ENCODE measurements at regions not wholly inside any gene's neighbourhood (a gene's known extent, or its start where the extent isn't known, plus 50 kb on each side); places are given as distances from the start of the nearest gene placed in this dataset.

DNA sequence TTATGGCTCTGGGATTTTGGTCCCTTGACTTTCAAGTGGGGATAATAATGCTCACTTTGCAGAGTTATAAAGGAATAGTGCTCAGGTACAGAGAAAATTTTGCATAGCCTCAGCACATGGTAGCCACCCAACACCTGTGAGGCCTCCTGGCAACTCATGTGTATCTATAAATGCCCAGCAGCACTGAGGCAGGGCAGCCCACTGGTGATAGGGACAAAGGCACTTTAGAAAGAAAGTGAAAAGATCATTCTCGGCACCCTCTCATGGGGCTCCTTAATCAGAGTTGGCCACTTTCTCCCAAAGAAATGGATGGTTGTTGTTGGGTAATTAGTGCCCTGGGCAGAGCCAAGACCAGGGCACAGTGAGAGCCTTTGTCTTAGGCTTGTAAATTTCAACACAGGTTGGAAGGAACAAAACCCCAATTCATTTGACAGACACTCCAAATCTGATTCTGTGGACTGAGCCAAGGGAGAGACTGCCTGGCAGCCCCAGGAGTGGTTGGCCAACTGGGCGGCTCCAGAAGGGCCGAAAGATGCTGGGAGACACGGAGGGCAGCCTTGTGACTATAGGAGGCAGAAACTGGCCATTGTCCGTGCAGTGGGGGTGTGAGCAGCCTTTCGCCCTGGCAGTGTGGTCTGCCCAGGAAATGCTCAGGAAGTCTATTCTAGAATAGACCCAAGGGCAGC is 213.2 kb upstream of the RGMA start:
- Mint-ChIP-seq H3K27me3 (ENCODE audit: low read depth, poor library complexity) (peaks cover 4% of the 10 kb centered on the region), H3K36me3 (ENCODE audit: low read depth) (no peaks in the 10 kb centered on the region), H3K4me3 (no peak overlapping the region), H3K27ac (no peak overlapping the region), H3K9me3 (no peaks in the 10 kb centered on the region), H3K4me1 (no peaks in the 10 kb centered on the region)
- DNase-seq: no peak
- TF ChIP-seq, protein P1, sequence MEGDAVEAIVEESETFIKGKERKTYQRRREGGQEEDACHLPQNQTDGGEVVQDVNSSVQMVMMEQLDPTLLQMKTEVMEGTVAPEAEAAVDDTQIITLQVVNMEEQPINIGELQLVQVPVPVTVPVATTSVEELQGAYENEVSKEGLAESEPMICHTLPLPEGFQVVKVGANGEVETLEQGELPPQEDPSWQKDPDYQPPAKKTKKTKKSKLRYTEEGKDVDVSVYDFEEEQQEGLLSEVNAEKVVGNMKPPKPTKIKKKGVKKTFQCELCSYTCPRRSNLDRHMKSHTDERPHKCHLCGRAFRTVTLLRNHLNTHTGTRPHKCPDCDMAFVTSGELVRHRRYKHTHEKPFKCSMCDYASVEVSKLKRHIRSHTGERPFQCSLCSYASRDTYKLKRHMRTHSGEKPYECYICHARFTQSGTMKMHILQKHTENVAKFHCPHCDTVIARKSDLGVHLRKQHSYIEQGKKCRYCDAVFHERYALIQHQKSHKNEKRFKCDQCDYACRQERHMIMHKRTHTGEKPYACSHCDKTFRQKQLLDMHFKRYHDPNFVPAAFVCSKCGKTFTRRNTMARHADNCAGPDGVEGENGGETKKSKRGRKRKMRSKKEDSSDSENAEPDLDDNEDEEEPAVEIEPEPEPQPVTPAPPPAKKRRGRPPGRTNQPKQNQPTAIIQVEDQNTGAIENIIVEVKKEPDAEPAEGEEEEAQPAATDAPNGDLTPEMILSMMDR (IDR thresholded peaks at IDR 0.05): no peak

DNA sequence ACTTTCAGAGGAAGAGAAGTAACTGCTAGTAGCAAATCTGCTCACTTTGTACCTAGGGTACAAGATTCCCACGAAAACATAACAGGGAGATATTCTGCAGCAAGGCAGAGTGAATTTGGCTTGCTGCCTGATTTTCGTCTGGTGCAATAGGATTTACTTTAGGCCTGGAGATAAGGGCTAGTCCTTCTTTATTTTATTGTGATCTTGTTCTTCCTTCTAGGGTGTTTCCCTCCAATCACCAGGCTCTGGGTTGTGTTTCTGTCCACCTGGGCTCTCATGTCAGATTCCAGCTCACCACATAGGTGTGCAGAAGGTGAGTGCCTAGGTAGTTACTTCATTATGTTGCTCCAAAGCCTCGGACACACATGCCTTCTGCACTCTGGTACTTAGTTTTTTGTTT is 211.8 kb upstream of the RGMA start:
- TF ChIP-seq, protein P1 (IDR thresholded peaks at IDR 0.05): no peak
- Mint-ChIP-seq H3K9me3 (no peaks in the 10 kb centered on the region), H3K36me3 (ENCODE audit: low read depth) (no peaks in the 10 kb centered on the region), H3K4me1 (no peaks in the 10 kb centered on the region), H3K27ac (no peak overlapping the region), H3K4me3 (no peak overlapping the region), H3K27me3 (ENCODE audit: low read depth, poor library complexity) (peaks cover 4% of the 10 kb centered on the region)
- DNase-seq: no peak

DNA sequence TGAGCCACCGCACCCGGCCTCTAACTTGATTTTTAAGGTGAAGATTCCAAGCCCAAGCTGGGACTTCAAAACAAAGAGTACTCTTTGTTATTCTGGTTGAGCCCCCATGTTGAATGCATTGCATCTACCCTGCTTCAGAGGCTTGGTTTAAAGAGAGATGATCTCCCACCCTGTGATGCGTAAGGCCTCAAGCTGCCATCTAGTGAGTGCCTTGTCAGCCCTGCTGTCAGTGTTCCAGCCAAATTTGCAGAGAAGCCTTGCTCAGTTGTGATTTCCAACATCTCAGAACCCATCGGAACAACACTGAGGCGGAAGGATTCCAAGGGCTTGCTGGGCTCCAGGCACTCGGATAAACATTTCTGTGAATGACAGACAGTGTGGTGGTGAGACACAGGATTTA is 210.7 kb upstream of the RGMA start:
- Mint-ChIP-seq H3K9me3 (no peaks in the 10 kb centered on the region), H3K4me1 (no peaks in the 10 kb centered on the region), H3K4me3 (no peak overlapping the region), H3K27ac (no peak overlapping the region), H3K36me3 (ENCODE audit: low read depth) (no peaks in the 10 kb centered on the region), H3K27me3 (ENCODE audit: low read depth, poor library complexity) (no peaks in the 10 kb centered on the region)
- no peak for DNase-seq
- TF ChIP-seq, protein P1 (IDR thresholded peaks at IDR 0.05): no peak

DNA sequence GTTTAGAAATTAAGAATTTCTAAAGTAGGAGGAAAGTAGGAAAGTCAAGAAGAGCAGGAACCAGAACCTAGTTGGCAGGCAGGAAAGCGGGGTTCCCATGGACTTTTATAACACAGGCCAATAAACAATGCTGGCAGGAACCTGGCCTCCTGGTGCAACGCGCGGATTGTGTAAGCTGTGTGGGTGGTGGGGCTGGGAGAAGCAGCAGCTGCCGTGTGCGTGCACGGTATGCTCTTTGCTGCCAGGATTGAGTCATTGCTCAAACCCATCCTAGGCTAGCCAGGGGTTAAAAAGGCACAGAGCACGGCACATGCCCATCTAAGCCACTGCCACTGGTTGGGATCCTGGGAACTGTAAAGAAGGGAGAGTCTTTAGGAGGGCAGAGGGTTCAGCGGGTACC is 209.9 kb upstream of the RGMA start:
- peak overlapping the region; percentile 19 for H3K27ac Mint-ChIP-seq
- TF ChIP-seq, protein P1 (IDR thresholded peaks at IDR 0.05): no peak
- H3K4me1 Mint-ChIP-seq: no peaks in the 10 kb centered on the region
- H3K9me3 Mint-ChIP-seq: no peaks in the 10 kb centered on the region
- no peak for DNase-seq
- no peaks in the 10 kb centered on the region for H3K27me3 Mint-ChIP-seq (ENCODE audit: low read depth, poor library complexity)
- H3K36me3 Mint-ChIP-seq (ENCODE audit: low read depth): no peaks in the 10 kb centered on the region
- no peak overlapping the region for H3K4me3 Mint-ChIP-seq

DNA sequence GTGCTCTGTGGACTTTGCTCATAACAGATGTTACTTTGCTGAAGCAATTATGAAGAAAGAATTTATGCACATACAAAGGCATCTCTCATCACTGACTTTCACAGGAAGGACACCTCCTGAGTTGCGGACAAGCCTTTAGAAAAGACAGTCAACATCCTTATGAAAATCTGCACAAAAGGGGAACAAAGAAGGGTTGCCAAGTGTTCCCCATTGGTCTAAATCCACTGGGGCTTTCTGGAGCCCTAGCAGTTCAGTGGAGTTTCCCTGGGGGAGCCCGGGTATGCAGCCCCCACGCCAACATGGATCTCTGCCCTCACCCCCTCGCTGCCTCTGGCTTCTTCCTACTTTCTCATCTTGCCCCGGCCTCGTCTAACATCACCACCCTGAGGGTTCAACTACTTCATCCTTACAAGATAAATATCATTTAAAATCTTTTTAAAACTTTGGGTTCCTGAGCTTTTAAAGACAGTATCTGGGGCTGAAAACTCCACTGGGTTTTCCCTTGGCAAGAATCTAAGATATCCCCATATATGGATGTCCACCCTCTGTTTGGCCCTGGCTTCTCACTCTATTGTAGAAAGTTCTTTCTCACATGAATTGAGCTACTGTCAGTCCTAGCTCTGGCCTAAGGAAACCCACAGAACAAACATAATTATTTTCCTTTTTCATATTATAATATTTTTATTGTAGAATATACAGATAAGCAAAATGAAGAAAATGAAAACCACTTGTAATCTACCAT is 207.9 kb upstream of the RGMA start:
- Mint-ChIP-seq H3K4me1 (no peaks in the 10 kb centered on the region), H3K36me3 (ENCODE audit: low read depth) (no peaks in the 10 kb centered on the region), H3K27me3 (ENCODE audit: low read depth, poor library complexity) (no peaks in the 10 kb centered on the region), H3K9me3 (no peaks in the 10 kb centered on the region), H3K4me3 (no peak overlapping the region), H3K27ac (no peak overlapping the region)
- DNase-seq: no peak
- TF ChIP-seq, protein P1 (IDR thresholded peaks at IDR 0.05): no peak

DNA sequence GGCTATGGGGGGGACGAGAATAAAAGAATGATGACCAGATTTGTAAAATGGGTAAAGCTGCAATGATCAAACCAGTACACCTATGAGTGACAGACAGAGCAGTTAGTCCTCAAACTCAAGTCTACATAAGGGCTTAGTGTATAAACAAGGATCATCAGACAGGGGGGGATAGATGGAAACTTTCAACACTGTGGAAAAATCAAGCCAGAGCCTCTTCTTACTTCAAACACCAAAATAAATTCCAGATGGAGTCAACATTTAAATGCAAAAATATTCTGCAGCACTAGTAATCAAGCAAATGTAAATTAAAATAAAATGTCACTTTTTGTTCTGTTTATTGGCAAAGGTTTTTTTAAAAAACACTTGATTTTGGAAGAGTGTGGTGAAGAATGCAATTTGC is 205.9 kb upstream of the RGMA start:
- Mint-ChIP-seq H3K4me3 (no peak overlapping the region), H3K9me3 (no peaks in the 10 kb centered on the region), H3K36me3 (ENCODE audit: low read depth) (no peaks in the 10 kb centered on the region), H3K4me1 (peaks cover 3% of the 10 kb centered on the region), H3K27ac (no peak overlapping the region), H3K27me3 (ENCODE audit: low read depth, poor library complexity) (no peaks in the 10 kb centered on the region)
- TF ChIP-seq, protein P1 (IDR thresholded peaks at IDR 0.05): no peak
- DNase-seq: no peak

All from nephron progenitor cell (in vitro differentiated cells).